IMR-90 (cell line): ENCODE measurements at regions not wholly inside any gene's neighbourhood (a gene's known extent, or its start where the extent isn't known, plus 50 kb on each side); places are given as distances from the start of the nearest gene placed in this dataset.

Source experiments
- ATAC-seq: fragments of 200-7000 bp; cut with Tn5 transposase; 2 replicates; pipeline ENCODE4 v1.9.1; 2020; ENCODE audit warnings: low read depth, mild to moderate bottlenecking, moderate library complexity
- BruUV-seq: library from RNA; stranded (reverse); fragments of 400-500 nt; replicated peaks from 2 replicates; lab custom pipeline; 2021; lab: Mats Ljungman, UMichigan
- CTCF ChIA-PET: fragments of 300-600 bp; formaldehyde crosslinking; extraction: SDS; loops from one replicate; lab custom pipeline; 2021; ENCODE audit warnings: antibody characterized with exemption; lab: Yijun Ruan, JAX
- POLR2A ChIA-PET: fragments of 300-600 bp; sonication (Branson Sonifier 250); formaldehyde crosslinking; loops from one replicate; lab custom pipeline; 2022; ENCODE audit warnings: antibody characterized with exemption; ENCODE audit not compliant: unreplicated experiment; lab: Charles Lee
- DNase-seq: peaks from one replicate; pipeline ENCODE4 v3.0.0; 2013
- H2AFZ ChIP-seq: replicated peaks from 2 replicates; pipeline ENCODE3; 2013; ENCODE audit warnings: low read length, mild to moderate bottlenecking; ENCODE audit not compliant: poor library complexity
- H2AK5ac ChIP-seq: 2 replicates; pipeline ENCODE4 v1.6.1; 2013; ENCODE audit warnings: low read depth, low read length, inconsistent platforms
- H2AK9ac ChIP-seq: replicated peaks from 2 replicates; pipeline ENCODE3; 2013; ENCODE audit warnings: mild to moderate bottlenecking, low read depth, low read length, moderate library complexity; ENCODE audit not compliant: poor library complexity
- H2BK120ac ChIP-seq: 2 replicates; pipeline ENCODE4 v1.6.1; 2013; ENCODE audit warnings: low read depth, low read length, inconsistent platforms
- H2BK15ac ChIP-seq: 3 replicates; pipeline ENCODE4 v1.6.1; 2013; ENCODE audit warnings: low read depth, low read length, inconsistent platforms
- H2BK20ac ChIP-seq: 2 replicates; pipeline ENCODE4 v1.6.1; 2013; ENCODE audit warnings: low read depth, mild to moderate bottlenecking, inconsistent platforms, low read length, moderate library complexity
- H2BK5ac ChIP-seq: 2 replicates; pipeline ENCODE4 v1.6.1; 2013; ENCODE audit warnings: mild to moderate bottlenecking, low read depth, low read length, inconsistent platforms; ENCODE audit not compliant: poor library complexity, severe bottlenecking
- H3K14ac ChIP-seq: replicated peaks from 2 replicates; pipeline ENCODE4 v1.6.1; 2013; ENCODE audit warnings: low read depth, low read length, inconsistent platforms
- H3K18ac ChIP-seq: 2 replicates; pipeline ENCODE4 v1.6.1; 2013; ENCODE audit warnings: low read depth, low read length, control low read depth
- H3K23ac ChIP-seq: 2 replicates; pipeline ENCODE4 v1.6.1; 2013; ENCODE audit warnings: low read depth, low read length, inconsistent platforms
- H3K27ac ChIP-seq: 2 replicates; pipeline ENCODE4 v1.5.1; 2013; ENCODE audit warnings: mild to moderate bottlenecking, control low read depth, low read length; ENCODE audit not compliant: insufficient read depth
- H3K27me3 ChIP-seq: 2 replicates; pipeline ENCODE4 v1.6.1; 2013; ENCODE audit warnings: low read length; ENCODE audit not compliant: control insufficient read depth, insufficient read depth
- H3K36me3 ChIP-seq: 2 replicates; pipeline ENCODE4 v1.6.1; 2013; ENCODE audit warnings: low read length, mixed read lengths; ENCODE audit not compliant: control insufficient read depth, insufficient read depth
- H3K4ac ChIP-seq: 2 replicates; pipeline ENCODE4 v1.6.1; 2013; ENCODE audit warnings: low read depth, low read length, inconsistent platforms
- H3K4me1 ChIP-seq: 2 replicates; pipeline ENCODE4 v1.6.1; 2013; ENCODE audit warnings: low read length, mixed read lengths; ENCODE audit not compliant: control insufficient read depth, insufficient read depth
- H3K4me2 ChIP-seq: 2 replicates; pipeline ENCODE4 v1.6.1; 2013; ENCODE audit warnings: low read depth, mild to moderate bottlenecking, control low read depth, low read length, moderate library complexity
- H3K4me3 ChIP-seq: 2 replicates; pipeline ENCODE4 v1.5.1; 2013; ENCODE audit warnings: low read depth, mild to moderate bottlenecking, control low read depth, low read length, moderate library complexity; ENCODE audit not compliant: insufficient read depth
- H3K56ac ChIP-seq: 2 replicates; pipeline ENCODE4 v1.6.1; 2013; ENCODE audit warnings: low read length, inconsistent platforms; ENCODE audit not compliant: insufficient read depth; ENCODE audit errors: extremely low read depth
- H3K79me1 ChIP-seq, 2 experiments: 2 replicates each; pipeline ENCODE4 v1.6.1; 2013; ENCODE audit warnings: low read length in 2 of 2, inconsistent platforms in 1 of 2, low read depth in 1 of 2
- H3K9ac ChIP-seq: 2 replicates; pipeline ENCODE4 v1.6.1; 2013; ENCODE audit warnings: low read depth, low read length, control low read depth
- H3K9me1 ChIP-seq: 2 replicates; pipeline ENCODE4 v1.6.1; 2013; ENCODE audit warnings: low read length, inconsistent platforms; ENCODE audit not compliant: insufficient read depth
- H3K9me3 ChIP-seq: 2 replicates; pipeline ENCODE4 v1.6.1; 2013; ENCODE audit warnings: low read length; ENCODE audit not compliant: control insufficient read depth, insufficient read depth
- H4K20me1 ChIP-seq: 2 replicates; pipeline ENCODE4 v1.6.1; 2013; ENCODE audit warnings: low read length, inconsistent platforms; ENCODE audit not compliant: insufficient read depth
- H4K5ac ChIP-seq: 2 replicates; pipeline ENCODE4 v1.6.1; 2013; ENCODE audit warnings: mild to moderate bottlenecking, low read depth, low read length, control low read depth
- H4K8ac ChIP-seq, 2 experiments: 2 replicates each; pipeline ENCODE4 v1.6.1; 2013; ENCODE audit warnings: low read depth in 2 of 2, low read length in 2 of 2, control low read depth in 1 of 2, inconsistent platforms in 1 of 2
- H4K91ac ChIP-seq: 2 replicates; pipeline ENCODE4 v1.6.1; 2013; ENCODE audit warnings: low read depth, low read length, inconsistent platforms; ENCODE audit not compliant: insufficient read depth
- CEBPB ChIP-seq: IDR thresholded peaks from 2 replicates; pipeline ENCODE4 v1.6.1; 2012; ENCODE audit warnings: low read depth, low read length, improper control_type of control experiment
- ELK1 ChIP-seq: fragments of 150-350 bp; IDR thresholded peaks from 2 replicates; pipeline ENCODE4 v1.6.1; 2016; ENCODE audit warnings: low read depth, mild to moderate bottlenecking, low read length, moderate library complexity, borderline replicate concordance
- MAFK ChIP-seq: IDR thresholded peaks from 2 replicates; pipeline ENCODE4 v1.6.1; 2012; ENCODE audit warnings: low read depth, low read length, improper control_type of control experiment
- POLR2A ChIP-seq: IDR thresholded peaks from 2 replicates; pipeline ENCODE4 v1.6.1; 2012; ENCODE audit warnings: mild to moderate bottlenecking, low read depth, low read length
- WGBS, 2 experiments: methylation state at CpG; one replicate each; pipeline versions ENCODE4 v1.1.5 to v1.1.7; 2013; ENCODE audit warnings: missing lambda C conversion rate in 2 of 2; ENCODE audit not compliant: insufficient read length in 1 of 2; ENCODE audit errors: extremely low coverage in 2 of 2; 5-methylcytosine and 5-hydroxymethylcytosine counted together
- dilution Hi-C: fragments of 300-500 bp; cut with HindIII; formaldehyde crosslinking; loops from one replicate; pipeline ENCODE4 v1.14.3; 2018; ENCODE audit warnings: low sequenced_read_pairs; ENCODE audit not compliant: unreplicated experiment
- in situ Hi-C: fragments of 300-500 bp; cut with MboI; formaldehyde crosslinking; loops from 3 replicates; pipeline ENCODE4 v1.14.3; 2019; ENCODE audit warnings: low sequenced_read_pairs, inconsistent platforms, mixed read lengths
- intact Hi-C: fragments of 100-400 bp; cut with micrococcal nuclease; formaldehyde crosslinking; loops from 2 replicates; pipeline ENCODE4 v1.10.0; 2022

GRCh38 chr11:134951305-134951700 is 539.3 kb upstream of the B3GAT1 start:
- Histone ChIP-seq H3K9ac (no peak overlapping the region), H3K27me3 (no peaks in the 10 kb centered on the region), H3K36me3 (no peaks in the 10 kb centered on the region), H3K4me1 (peaks cover 12% of the 10 kb centered on the region), H3K9me3 (no peaks in the 10 kb centered on the region; the same call in 1 of the 2 replicates), H3K27ac (no peak overlapping the region; the same call in 1 of the 2 replicates), H2AK9ac (no peak overlapping the region), H4K8ac (peak overlapping the region; percentile 27 to 73; a peak in 3 of 4 replicates), H3K18ac (peak overlapping the region; percentile 37; the same call in 1 of the 2 replicates), H2AK5ac (no peak overlapping the region), H4K20me1 (no peaks in the 10 kb centered on the region), H2BK15ac (no peak overlapping the region), H3K23ac (no peak overlapping the region), H4K91ac (peak overlapping the region; percentile 35; the same call in 1 of the 2 replicates), H3K79me1 (no peaks in the 10 kb centered on the region), H2BK120ac (peak overlapping the region; percentile 87), H3K4ac (peak overlapping the region; percentile 70; the same call in 1 of the 2 replicates), H3K14ac (no peak overlapping the region), H4K5ac (peak overlapping the region; percentile 64; the same call in 1 of the 2 replicates), H2AFZ (peak overlapping the region; percentile 67), H3K4me3 (no peak overlapping the region), H3K56ac (no peak overlapping the region), H2BK20ac (peak overlapping the region; percentile 44; the same call in 1 of the 2 replicates), H2BK5ac (peak overlapping the region; percentile 69), H3K4me2 (no peak overlapping the region), H3K9me1 (no peaks in the 10 kb centered on the region)
- WGBS, 2 experiments: 67% methylated on average over 2 of the region's 6 CpGs; no CpG with 5 or more reads in 1 of the 2 experiments
- in situ Hi-C loops: no loop called here
- intact Hi-C loops: no loop called here
- ChIA-PET CTCF (no interaction called here), POLR2A (no interaction called here)
- DNase-seq (peak; percentile 78), ATAC-seq (peak; percentile 80)
- dilution Hi-C loops: no loop called here
- BruUV-seq: no TSS peak
- TF ChIP-seq CEBPB: 0 out of 2 replicates have a peak, but pooled peaks have one; percentile 49
- peak; percentile 33; the same call in 1 of the 2 replicates for TF ChIP-seq MAFK
- no peak for TF ChIP-seq POLR2A
- no peak for TF ChIP-seq ELK1
